B cell (primary cell): ENCODE measurements at regions not wholly inside any gene's neighbourhood (a gene's known extent, or its start where the extent isn't known, plus 50 kb on each side); places are given as distances from the start of the nearest gene placed in this dataset.

Experiments used
- ATAC-seq: fragments of 200-7000 bp; cut with Tn5 transposase; one replicate; pipeline ENCODE4 v1.10.0; 2021; ENCODE audit warnings: low read depth, mild to moderate bottlenecking, moderate number of reproducible peaks, moderate library complexity
- CTCF ChIA-PET: fragments of 350-600 bp; sonication (Branson Sonifier 250); formaldehyde crosslinking; loops from one replicate; lab custom pipeline; 2021; ENCODE audit warnings: antibody characterized with exemption, inconsistent platforms; lab: Charles Lee
- POLR2A ChIA-PET: fragments of 350-600 bp; sonication (Branson Sonifier 250); formaldehyde crosslinking; loops from one replicate; lab custom pipeline; 2021; ENCODE audit warnings: antibody characterized with exemption; lab: Charles Lee
- DNase-seq: peaks from one replicate; pipeline ENCODE4 v3.0.0; 2013
- H2AFZ ChIP-seq: 2 replicates; pipeline ENCODE4 v1.6.1; 2012; ENCODE audit warnings: mild to moderate bottlenecking, low read depth, low read length; ENCODE audit not compliant: insufficient read depth, poor library complexity, severe bottlenecking
- H3K27ac ChIP-seq, 2 donors: 1 replicate in 1 of 2; 2 replicates in 1 of 2; pipeline ENCODE4 v1.5.1; 2012 to 2013; ENCODE audit warnings: low read length in 2 of 2, mild to moderate bottlenecking in 2 of 2, moderate library complexity in 1 of 2
- H3K27me3 ChIP-seq, 4 experiments: fragments of 200-600 bp in 1 of 4; sonication (generic) in 1 of 4; replicated peaks in 1 of 4; 1 replicate in 2 of 4; 2 replicates in 2 of 4; pipeline versions ENCODE4 v1.6.1 to v1.7.0; 2013 to 2016; ENCODE audit warnings: low read length in 3 of 4, mild to moderate bottlenecking in 2 of 4, mixed read lengths in 1 of 4, moderate library complexity in 1 of 4; ENCODE audit not compliant: insufficient read depth in 4 of 4, control insufficient read depth in 3 of 4; ENCODE audit errors: control extremely low read depth in 1 of 4
- H3K36me3 ChIP-seq, 2 experiments: replicated peaks in 1 of 2; 1 replicate in 1 of 2; 2 replicates in 1 of 2; pipeline versions ENCODE4 v1.6.1 to v1.7.1; 2013; ENCODE audit warnings: low read length in 1 of 2; ENCODE audit not compliant: insufficient read depth in 2 of 2, control insufficient read depth in 1 of 2; ENCODE audit errors: control extremely low read depth in 1 of 2, extremely low read depth in 1 of 2
- H3K4me1 ChIP-seq, 2 donors: fragments of 200-600 bp in 1 of 2; sonication (generic) in 1 of 2; 1 replicate in 1 of 2; 2 replicates in 1 of 2; pipeline versions ENCODE4 v1.5.1 to v1.6.1; 2013 to 2017; ENCODE audit warnings: low read length in 2 of 2; ENCODE audit not compliant: control insufficient read depth in 2 of 2, insufficient read depth in 2 of 2
- H3K4me2 ChIP-seq: replicated peaks from 2 replicates; pipeline ENCODE3; 2012; ENCODE audit warnings: mild to moderate bottlenecking, low read depth, low read length; ENCODE audit not compliant: poor library complexity, severe bottlenecking
- H3K4me3 ChIP-seq, 5 experiments: fragments of 200-600 bp in 1 of 5; sonication (generic) in 1 of 5; 1 replicate in 3 of 5; 2 replicates in 2 of 5; pipeline versions ENCODE4 v1.5.1 to v1.7.0; 2011 to 2016; ENCODE audit warnings: low read length in 4 of 5, mild to moderate bottlenecking in 4 of 5, low read depth in 2 of 5, control low read depth in 1 of 5, moderate library complexity in 1 of 5; ENCODE audit not compliant: insufficient read depth in 1 of 5; ENCODE audit errors: control extremely low read depth in 1 of 5, extremely low read depth in 1 of 5
- H3K79me2 ChIP-seq: fragments of 200-600 bp; sonication (generic); one replicate; pipeline ENCODE4 v1.6.0; 2016; ENCODE audit warnings: low read length; ENCODE audit not compliant: control insufficient read depth, insufficient read depth
- H3K9ac ChIP-seq: fragments of 200-600 bp; sonication (generic); 2 replicates; pipeline ENCODE4 v1.6.1; 2017; ENCODE audit warnings: mild to moderate bottlenecking, low read length, moderate library complexity
- H3K9me3 ChIP-seq, 3 donors: one replicate each; pipeline versions ENCODE4 v1.6.1 to v1.7.1; 2013; ENCODE audit warnings: low read length in 2 of 3; ENCODE audit not compliant: control insufficient read depth in 2 of 3, insufficient read depth in 1 of 3; ENCODE audit errors: control extremely low read depth in 1 of 3
- H4K20me1 ChIP-seq: 2 replicates; pipeline ENCODE4 v1.6.0; 2012; ENCODE audit warnings: mild to moderate bottlenecking, low read length; ENCODE audit not compliant: insufficient read depth, control insufficient read depth, poor library complexity, severe bottlenecking
- H3K27ac Mint-ChIP-seq: one replicate; pipeline ENCODE4 v1.8.0; 2021; ENCODE audit warnings: mixed read lengths
- H3K27me3 Mint-ChIP-seq: one replicate; pipeline ENCODE4 v1.8.0; 2021; ENCODE audit warnings: mixed read lengths
- H3K4me1 Mint-ChIP-seq: one replicate; pipeline ENCODE4 v1.8.0; 2021; ENCODE audit warnings: mixed read lengths
- H3K4me3 Mint-ChIP-seq: one replicate; pipeline ENCODE4 v1.8.0; 2021; ENCODE audit warnings: mixed read lengths
- H3K9me3 Mint-ChIP-seq: one replicate; pipeline ENCODE4 v1.8.0; 2022; ENCODE audit warnings: mixed read lengths; ENCODE audit not compliant: insufficient read depth
- CTCF ChIP-seq: fragments of 200-600 bp; IDR thresholded peaks from one replicate; pipeline ENCODE4 v1.8.0; 2022; ENCODE audit warnings: antibody characterized with exemption, mild to moderate bottlenecking
- EZH2 ChIP-seq: IDR thresholded peaks from 2 replicates; pipeline ENCODE4 v1.6.1; 2012; ENCODE audit warnings: borderline replicate concordance, low read depth, mild to moderate bottlenecking, moderate library complexity, low read length; ENCODE audit not compliant: insufficient read depth, poor library complexity, severe bottlenecking
- WGBS: methylation state at CpG from one replicate; pipeline ENCODE4 v1.1.5; 2013; ENCODE audit warnings: missing lambda C conversion rate; ENCODE audit not compliant: insufficient coverage; 5-methylcytosine and 5-hydroxymethylcytosine counted together
- intact Hi-C: fragments of 100-400 bp; cut with micrococcal nuclease; formaldehyde crosslinking; loops from one replicate; pipeline ENCODE4 v1.10.0; 2022

- Histone ChIP-seq H3K9ac (no peak overlapping the region), H4K20me1 (no peaks in the 10 kb centered on the region), H3K79me2 (no peaks in the 10 kb centered on the region), H3K36me3 (no peaks in the 10 kb centered on the region), H3K4me2 (no peak overlapping the region), H3K27me3 (no peaks in the 10 kb centered on the region), H3K4me1 (no peaks in the 10 kb centered on the region), H2AFZ (no peak overlapping the region), H3K9me3 (no peaks in the 10 kb centered on the region), H3K4me3 (no peak overlapping the region), H3K27ac (no peak overlapping the region)
- Mint-ChIP-seq H3K4me1 (no peaks in the 10 kb centered on the region), H3K4me3 (no peak overlapping the region), H3K27ac (no peak overlapping the region), H3K27me3 (no peaks in the 10 kb centered on the region), H3K9me3 (no peaks in the 10 kb centered on the region)
- CTCF ChIA-PET: no interaction called here
- intact Hi-C loops: no loop called here
- ATAC-seq (no peak), DNase-seq (no peak)
- POLR2A ChIA-PET: no interaction called here
- TF ChIP-seq CTCF: no peak
- no peak for TF ChIP-seq EZH2
- 100% methylated on average over 1 of the region's 2 CpGs for WGBS
Measured at GRCh38 chr2:138239902-138240491, 261.6 kb upstream of the SPOPL start.

- H2AFZ ChIP-seq: no peak overlapping the region
- H3K9ac ChIP-seq: no peak overlapping the region
- H3K79me2 ChIP-seq: no peaks in the 10 kb centered on the region
- Mint-ChIP-seq H3K4me3 (no peak overlapping the region), H3K27ac (no peak overlapping the region), H3K4me1 (no peaks in the 10 kb centered on the region), H3K27me3 (no peaks in the 10 kb centered on the region), H3K9me3 (no peaks in the 10 kb centered on the region)
- no peaks in the 10 kb centered on the region for H3K4me1 ChIP-seq
- no peaks in the 10 kb centered on the region for H3K36me3 ChIP-seq
- ATAC-seq (no peak), DNase-seq (no peak)
- no peaks in the 10 kb centered on the region for H3K9me3 ChIP-seq
- H3K27ac ChIP-seq: no peak overlapping the region
- CTCF ChIA-PET: no interaction called here
- intact Hi-C loops: no loop called here
- no peak overlapping the region for H3K4me2 ChIP-seq
- no peaks in the 10 kb centered on the region for H4K20me1 ChIP-seq
- H3K27me3 ChIP-seq: no peaks in the 10 kb centered on the region
- POLR2A ChIA-PET: no interaction called here
- TF ChIP-seq CTCF: no peak
- no peak for TF ChIP-seq EZH2
- no peak overlapping the region for H3K4me3 ChIP-seq
Measured at GRCh38 chr2:138243372-138243771, 258.2 kb upstream of the SPOPL start.
